OCI-LY7 (cell line): ENCODE measurements at regions not wholly inside any gene's neighbourhood (a gene's known extent, or its start where the extent isn't known, plus 50 kb on each side); places are given as distances from the start of the nearest gene placed in this dataset.

ENCODE experiments used
- BruUV-seq: library from RNA; stranded (reverse); fragments of 400-500 nt; replicated peaks from 2 replicates; lab custom pipeline; 2021; lab: Mats Ljungman, UMichigan
- CTCF ChIA-PET: fragments of 300-600 bp; sonication (Branson Sonifier 250); formaldehyde crosslinking; loops from one replicate; lab custom pipeline; 2022; ENCODE audit warnings: antibody characterized with exemption; ENCODE audit not compliant: unreplicated experiment; lab: Charles Lee
- POLR2A ChIA-PET: fragments of 300-600 bp; sonication (Branson Sonifier 250); formaldehyde crosslinking; loops from one replicate; lab custom pipeline; 2022; ENCODE audit warnings: antibody characterized with exemption; lab: Charles Lee
- DNase-seq: peaks from one replicate; pipeline ENCODE4 v3.0.0-alpha.2; 2015; ENCODE audit warnings: low spot score
- H2AFZ ChIP-seq: fragments of 200-600 bp; sonication (generic), shearing (Covaris generic); 2 replicates; pipeline ENCODE4 v1.6.1; 2014; ENCODE audit warnings: mild to moderate bottlenecking, antibody characterized with exemption, low read length, moderate library complexity
- H3K27ac ChIP-seq: fragments of 200-600 bp; sonication (generic); 2 replicates; pipeline ENCODE4 v1.5.1; 2014; ENCODE audit warnings: mixed run types, low read depth, mild to moderate bottlenecking, moderate library complexity, low read length, inconsistent platforms; ENCODE audit not compliant: poor library complexity, severe bottlenecking
- H3K36me3 ChIP-seq: fragments of 200-600 bp; sonication (generic); 2 replicates; pipeline ENCODE4 v1.6.1; 2014; ENCODE audit warnings: mild to moderate bottlenecking, antibody characterized with exemption, low read length, moderate library complexity, mixed read lengths; ENCODE audit not compliant: insufficient read depth
- H3K4me1 ChIP-seq: fragments of 200-600 bp; sonication (generic); 2 replicates; pipeline ENCODE4 v1.5.1; 2014; ENCODE audit warnings: mild to moderate bottlenecking, low read length; ENCODE audit not compliant: insufficient read depth, poor library complexity, severe bottlenecking
- H3K4me2 ChIP-seq: fragments of 200-600 bp; sonication (generic); 2 replicates; pipeline ENCODE4 v1.6.1; 2014; ENCODE audit warnings: mild to moderate bottlenecking, low read length
- H3K4me3 ChIP-seq: fragments of 200-600 bp; sonication (generic); 2 replicates; pipeline ENCODE4 v1.5.1; 2014; ENCODE audit warnings: mild to moderate bottlenecking, low read depth, low read length; ENCODE audit not compliant: poor library complexity, severe bottlenecking
- H3K79me2 ChIP-seq: fragments of 200-600 bp; sonication (generic); 2 replicates; pipeline ENCODE4 v1.6.1; 2016; ENCODE audit warnings: low read depth, mild to moderate bottlenecking, low read length, moderate library complexity, mixed read lengths; ENCODE audit not compliant: insufficient read depth
- H3K9me2 ChIP-seq: fragments of 200-600 bp; sonication (generic); 2 replicates; pipeline ENCODE4 v1.6.1; 2016; ENCODE audit warnings: mild to moderate bottlenecking, low read length, mixed read lengths; ENCODE audit not compliant: insufficient read depth
- H3K9me3 ChIP-seq: fragments of 200-600 bp; sonication (generic); 2 replicates; pipeline ENCODE4 v1.6.1; 2014; ENCODE audit warnings: mild to moderate bottlenecking, mixed run types, low read length, mixed read lengths
- H4K20me1 ChIP-seq: fragments of 200-600 bp; sonication (generic); 2 replicates; pipeline ENCODE4 v1.6.1; 2014; ENCODE audit warnings: mild to moderate bottlenecking, antibody characterized with exemption, low read length, moderate library complexity, mixed read lengths; ENCODE audit not compliant: insufficient read depth
- EZH2phosphoT487 ChIP-seq: fragments of 200-600 bp; sonication (generic); IDR thresholded peaks from 2 replicates; pipeline ENCODE4 v1.6.1; 2018; ENCODE audit warnings: low read depth, borderline replicate concordance, mild to moderate bottlenecking, mixed run types, antibody characterized with exemption, low read length, moderate library complexity, mixed read lengths
- intact Hi-C: fragments of 100-400 bp; cut with micrococcal nuclease; formaldehyde crosslinking; loops from one replicate; pipeline ENCODE4 v1.10.0; 2022; ENCODE audit not compliant: unreplicated experiment
- TF ChIP-seq, protein P1 (sequence below): fragments of 200-600 bp; sonication (generic); conservative IDR thresholded peaks from 2 replicates; pipeline ENCODE4 v1.5.1; 2014; ENCODE audit warnings: mild to moderate bottlenecking, antibody characterized with exemption, low read length, moderate library complexity, mixed read lengths

DNA sequence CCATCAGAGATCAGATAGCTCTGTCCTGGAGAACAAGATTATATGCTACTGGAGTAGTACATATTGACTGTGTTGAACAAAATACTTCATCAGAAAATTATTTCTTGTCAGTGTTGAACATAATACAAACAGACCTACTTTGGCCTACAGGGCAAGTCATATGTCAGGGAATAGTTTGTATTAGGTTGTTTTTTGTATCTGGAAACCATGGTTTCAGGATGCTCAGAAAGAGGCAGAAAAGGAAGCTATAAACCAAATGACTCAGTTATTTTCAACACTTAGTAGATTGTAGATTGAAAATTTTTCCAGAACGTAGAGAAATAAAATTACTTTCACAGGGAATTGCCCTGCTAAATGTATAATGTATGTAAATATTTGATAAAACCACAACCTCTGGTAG, 198.4 kb downstream of the CYB561 start:
- ChIA-PET POLR2A (interaction anchor here (0.6 to 0.9 kb wide), 4 partner anchors 16 to 390 kb away, joined by 3 to 4 read pairs (median 3); no protein-coding TSS in a partner anchor), CTCF (no interaction called here)
- H2AFZ ChIP-seq, result no peak overlapping the region
- DNase-seq, result no peak
- TF ChIP-seq EZH2phosphoT487, result no peak
- TF ChIP-seq, protein P1, sequence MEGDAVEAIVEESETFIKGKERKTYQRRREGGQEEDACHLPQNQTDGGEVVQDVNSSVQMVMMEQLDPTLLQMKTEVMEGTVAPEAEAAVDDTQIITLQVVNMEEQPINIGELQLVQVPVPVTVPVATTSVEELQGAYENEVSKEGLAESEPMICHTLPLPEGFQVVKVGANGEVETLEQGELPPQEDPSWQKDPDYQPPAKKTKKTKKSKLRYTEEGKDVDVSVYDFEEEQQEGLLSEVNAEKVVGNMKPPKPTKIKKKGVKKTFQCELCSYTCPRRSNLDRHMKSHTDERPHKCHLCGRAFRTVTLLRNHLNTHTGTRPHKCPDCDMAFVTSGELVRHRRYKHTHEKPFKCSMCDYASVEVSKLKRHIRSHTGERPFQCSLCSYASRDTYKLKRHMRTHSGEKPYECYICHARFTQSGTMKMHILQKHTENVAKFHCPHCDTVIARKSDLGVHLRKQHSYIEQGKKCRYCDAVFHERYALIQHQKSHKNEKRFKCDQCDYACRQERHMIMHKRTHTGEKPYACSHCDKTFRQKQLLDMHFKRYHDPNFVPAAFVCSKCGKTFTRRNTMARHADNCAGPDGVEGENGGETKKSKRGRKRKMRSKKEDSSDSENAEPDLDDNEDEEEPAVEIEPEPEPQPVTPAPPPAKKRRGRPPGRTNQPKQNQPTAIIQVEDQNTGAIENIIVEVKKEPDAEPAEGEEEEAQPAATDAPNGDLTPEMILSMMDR, result no peak
- H3K4me1 ChIP-seq, result no peaks in the 10 kb centered on the region
- no peak overlapping the region for H3K27ac ChIP-seq
- no peak overlapping the region for H3K4me2 ChIP-seq
- H3K9me2 ChIP-seq, result no peaks in the 10 kb centered on the region
- no TSS peak for BruUV-seq
- H3K4me3 ChIP-seq, result no peak overlapping the region
- H3K79me2 ChIP-seq, result no peaks in the 10 kb centered on the region
- no peaks in the 10 kb centered on the region for H4K20me1 ChIP-seq
- H3K36me3 ChIP-seq, result no peaks in the 10 kb centered on the region
- intact Hi-C loops, result no loop called here
- no peaks in the 10 kb centered on the region for H3K9me3 ChIP-seq

GRCh38 chr17:63249256-63250004, 196.7 kb downstream of the CYB561 start:
- Histone ChIP-seq H3K79me2 (no peaks in the 10 kb centered on the region), H3K4me1 (no peaks in the 10 kb centered on the region), H3K9me3 (no peaks in the 10 kb centered on the region), H3K4me2 (no peak overlapping the region), H4K20me1 (no peaks in the 10 kb centered on the region), H3K9me2 (no peaks in the 10 kb centered on the region), H2AFZ (no peak overlapping the region), H3K27ac (no peak overlapping the region), H3K36me3 (no peaks in the 10 kb centered on the region), H3K4me3 (no peak overlapping the region)
- DNase-seq, result no peak
- CTCF ChIA-PET, result no interaction called here
- BruUV-seq, result no TSS peak
- POLR2A ChIA-PET, result no interaction called here
- intact Hi-C loops, result no loop called here
- TF ChIP-seq, protein P1, result no peak
- no peak for TF ChIP-seq EZH2phosphoT487

GRCh38 chr17:63250830-63251229, 195.3 kb downstream of the CYB561 start:
- no peak for TF ChIP-seq EZH2phosphoT487
- TF ChIP-seq, protein P1, result no peak
- no TSS peak for BruUV-seq
- POLR2A ChIA-PET, result no interaction called here
- CTCF ChIA-PET, result no interaction called here
- DNase-seq, result no peak
- H3K9me3 ChIP-seq, result no peaks in the 10 kb centered on the region
- no peaks in the 10 kb centered on the region for H3K36me3 ChIP-seq
- no peak overlapping the region for H3K4me2 ChIP-seq
- no peak overlapping the region for H3K27ac ChIP-seq
- no peaks in the 10 kb centered on the region for H4K20me1 ChIP-seq
- H3K4me3 ChIP-seq, result no peak overlapping the region
- no peaks in the 10 kb centered on the region for H3K79me2 ChIP-seq
- intact Hi-C loops, result no loop called here
- H3K4me1 ChIP-seq, result no peaks in the 10 kb centered on the region
- H2AFZ ChIP-seq, result no peak overlapping the region
- no peaks in the 10 kb centered on the region for H3K9me2 ChIP-seq
